ENCODE measurements at regions not wholly inside any gene's neighbourhood (a gene's known extent, or its start where the extent isn't known, plus 50 kb on each side); places are given as distances from the start of the nearest gene placed in this dataset.

GRCh38 chr2:43123028-43123427 lies 103.4 kb downstream of the ZFP36L2 start:
- no peaks in the 10 kb centered on the region for H3K9me3 ChIP-seq (ENCODE audit: control insufficient read depth, low read length)
- 90 to 94% methylated on average over 3 to 4 of the region's 4 CpGs for WGBS, 2 experiments
- H3K27me3 ChIP-seq (ENCODE audit: control insufficient read depth, insufficient read depth, low read length, poor library complexity, severe bottlenecking), result no peaks in the 10 kb centered on the region
- no peak overlapping the region for H3K27ac ChIP-seq (ENCODE audit: insufficient read depth, low read depth, low read length, poor library complexity, severe bottlenecking)
- H3K4me1 ChIP-seq (ENCODE audit: control insufficient read depth, insufficient read depth, low read length), result peaks cover 10% of the 10 kb centered on the region
- H3K36me3 ChIP-seq (ENCODE audit: control insufficient read depth, insufficient read depth, low read length), result no peaks in the 10 kb centered on the region
- no peak overlapping the region for H3K4me3 ChIP-seq (ENCODE audit: insufficient read depth, low read depth, low read length)

GRCh38 chr2:43121580-43122314 lies 104.7 kb downstream of the ZFP36L2 start:
- 87 to 91% methylated on average over 4 of the region's 4 CpGs for WGBS, 2 experiments
- H3K27me3 ChIP-seq (ENCODE audit: control insufficient read depth, insufficient read depth, low read length, poor library complexity, severe bottlenecking), result no peaks in the 10 kb centered on the region

GRCh38 chr2:43119303-43119702 lies 107.1 kb downstream of the ZFP36L2 start:
- Histone ChIP-seq H3K27ac (ENCODE audit: insufficient read depth, low read depth, low read length, poor library complexity, severe bottlenecking) (no peak overlapping the region), H3K4me3 (ENCODE audit: insufficient read depth, low read depth, low read length) (no peak overlapping the region), H3K9me3 (ENCODE audit: control insufficient read depth, low read length) (no peaks in the 10 kb centered on the region)

More at GRCh38 chr2:43121580-43122314, 104.7 kb downstream of the ZFP36L2 start:
- H3K4me3 ChIP-seq (ENCODE audit: insufficient read depth, low read depth, low read length), result no peak overlapping the region
- no peak overlapping the region for H3K27ac ChIP-seq (ENCODE audit: insufficient read depth, low read depth, low read length, poor library complexity, severe bottlenecking)
- H3K36me3 ChIP-seq (ENCODE audit: control insufficient read depth, insufficient read depth, low read length), result no peaks in the 10 kb centered on the region
- peaks cover 10% of the 10 kb centered on the region for H3K4me1 ChIP-seq (ENCODE audit: control insufficient read depth, insufficient read depth, low read length)
- H3K9me3 ChIP-seq (ENCODE audit: control insufficient read depth, low read length), result no peaks in the 10 kb centered on the region

DNA sequence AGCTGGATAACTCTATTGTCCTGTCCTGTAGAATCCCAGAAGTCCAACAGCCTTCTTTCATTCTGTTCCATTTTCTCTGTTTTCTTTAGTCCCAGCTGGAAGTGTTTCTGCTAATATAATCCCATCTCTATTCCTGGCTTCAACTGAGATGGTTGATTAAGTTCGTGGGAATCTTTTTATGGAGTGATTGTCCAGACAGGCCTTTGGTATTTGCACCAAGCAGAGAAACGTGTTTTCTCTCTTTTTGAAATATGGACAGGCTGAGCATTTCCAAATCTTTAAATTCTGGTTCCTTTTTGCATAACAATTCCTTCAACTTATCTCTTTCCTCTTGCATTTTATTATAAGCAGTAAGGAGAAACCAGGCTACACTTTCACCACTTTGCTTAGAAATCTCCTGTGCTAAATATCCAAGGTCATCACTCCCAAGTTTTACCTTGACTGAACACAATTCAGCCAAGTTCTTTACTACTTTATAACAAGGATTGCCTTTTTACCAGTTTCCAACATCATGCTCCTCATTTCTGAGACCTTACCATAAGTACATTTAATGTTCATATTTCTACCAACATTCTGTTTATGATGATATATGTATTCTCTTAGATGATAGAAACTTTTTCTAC lies 108.8 kb downstream of the ZFP36L2 start:
- Histone ChIP-seq H3K27ac (ENCODE audit: insufficient read depth, low read depth, low read length, poor library complexity, severe bottlenecking) (no peak overlapping the region), H3K36me3 (ENCODE audit: control insufficient read depth, insufficient read depth, low read length) (no peaks in the 10 kb centered on the region), H3K4me3 (ENCODE audit: insufficient read depth, low read depth, low read length) (no peak overlapping the region), H3K9me3 (ENCODE audit: control insufficient read depth, low read length) (no peaks in the 10 kb centered on the region), H3K27me3 (ENCODE audit: control insufficient read depth, insufficient read depth, low read length, poor library complexity, severe bottlenecking) (no peaks in the 10 kb centered on the region), H3K4me1 (ENCODE audit: control insufficient read depth, insufficient read depth, low read length) (no peaks in the 10 kb centered on the region)
- 66 to 95% methylated on average over 2 of the region's 2 CpGs for WGBS, 2 experiments

More at GRCh38 chr2:43119303-43119702, 107.1 kb downstream of the ZFP36L2 start:
- Histone ChIP-seq H3K27me3 (ENCODE audit: control insufficient read depth, insufficient read depth, low read length, poor library complexity, severe bottlenecking) (no peaks in the 10 kb centered on the region), H3K4me1 (ENCODE audit: control insufficient read depth, insufficient read depth, low read length) (peaks cover 3% of the 10 kb centered on the region), H3K36me3 (ENCODE audit: control insufficient read depth, insufficient read depth, low read length) (no peaks in the 10 kb centered on the region)
- WGBS, 2 experiments, result 96% methylated on average over 1 of the region's 1 CpG

DNA sequence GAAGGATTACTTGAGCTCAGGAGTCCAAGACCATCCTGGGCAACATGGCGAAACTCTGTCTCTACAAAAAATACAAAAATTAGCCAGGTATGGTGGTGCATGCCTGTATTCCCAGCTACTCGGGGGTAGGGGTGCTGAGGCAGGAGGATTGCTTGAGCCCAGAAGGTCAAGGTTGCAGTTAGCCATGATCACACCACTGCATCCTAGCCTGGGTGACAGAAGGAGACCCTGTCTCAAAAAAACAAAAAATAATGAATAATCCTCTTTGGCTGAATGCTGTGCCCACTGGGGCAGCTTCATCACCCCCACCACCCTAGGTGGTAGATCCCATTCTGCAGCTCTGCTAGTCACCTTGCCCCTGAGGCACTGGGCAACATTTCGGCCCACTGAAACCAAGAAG lies 109.4 kb downstream of the ZFP36L2 start:
- Histone ChIP-seq H3K4me1 (ENCODE audit: control insufficient read depth, insufficient read depth, low read length) (no peaks in the 10 kb centered on the region), H3K27ac (ENCODE audit: insufficient read depth, low read depth, low read length, poor library complexity, severe bottlenecking) (no peak overlapping the region), H3K9me3 (ENCODE audit: control insufficient read depth, low read length) (no peaks in the 10 kb centered on the region), H3K27me3 (ENCODE audit: control insufficient read depth, insufficient read depth, low read length, poor library complexity, severe bottlenecking) (no peaks in the 10 kb centered on the region), H3K36me3 (ENCODE audit: control insufficient read depth, insufficient read depth, low read length) (no peaks in the 10 kb centered on the region), H3K4me3 (ENCODE audit: insufficient read depth, low read depth, low read length) (no peak overlapping the region)
- WGBS, 2 experiments, result 83 to 91% methylated on average over 3 of the region's 3 CpGs

GRCh38 chr2:43115881-43116280 lies 110.5 kb downstream of the ZFP36L2 start:
- Histone ChIP-seq H3K4me3 (ENCODE audit: insufficient read depth, low read depth, low read length) (no peak overlapping the region), H3K27me3 (ENCODE audit: control insufficient read depth, insufficient read depth, low read length, poor library complexity, severe bottlenecking) (no peaks in the 10 kb centered on the region), H3K27ac (ENCODE audit: insufficient read depth, low read depth, low read length, poor library complexity, severe bottlenecking) (no peak overlapping the region), H3K4me1 (ENCODE audit: control insufficient read depth, insufficient read depth, low read length) (no peaks in the 10 kb centered on the region), H3K36me3 (ENCODE audit: control insufficient read depth, insufficient read depth, low read length) (no peaks in the 10 kb centered on the region), H3K9me3 (ENCODE audit: control insufficient read depth, low read length) (no peaks in the 10 kb centered on the region)
- WGBS, 2 experiments, result 43 to 60% methylated on average over 5 of the region's 5 CpGs

DNA sequence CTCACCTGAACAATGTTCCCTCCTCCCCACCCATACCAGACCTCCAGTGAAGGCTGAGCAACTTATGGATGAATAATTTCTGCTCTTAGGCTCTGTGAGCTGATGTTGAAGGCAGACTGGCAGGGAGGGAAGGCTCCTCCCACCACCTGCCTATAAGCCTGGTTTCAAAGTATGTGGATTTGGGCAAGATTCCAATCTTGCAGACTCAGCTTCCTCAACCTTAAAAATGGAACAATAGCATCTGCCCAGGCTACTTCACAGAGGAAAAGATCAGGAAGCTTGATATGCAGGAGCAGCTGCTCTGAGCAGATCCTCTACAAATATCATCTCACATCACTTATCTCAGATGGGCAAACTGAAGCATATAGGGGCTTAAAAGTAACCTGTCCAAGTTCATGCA lies 112.2 kb downstream of the ZFP36L2 start:
- no peak overlapping the region for H3K4me3 ChIP-seq (ENCODE audit: insufficient read depth, low read depth, low read length)
- H3K27me3 ChIP-seq (ENCODE audit: control insufficient read depth, insufficient read depth, low read length, poor library complexity, severe bottlenecking), result no peaks in the 10 kb centered on the region
- H3K27ac ChIP-seq (ENCODE audit: insufficient read depth, low read depth, low read length, poor library complexity, severe bottlenecking), result no peak overlapping the region
- no peaks in the 10 kb centered on the region for H3K36me3 ChIP-seq (ENCODE audit: control insufficient read depth, insufficient read depth, low read length)
- H3K4me1 ChIP-seq (ENCODE audit: control insufficient read depth, insufficient read depth, low read length), result peaks cover 7% of the 10 kb centered on the region
- no peaks in the 10 kb centered on the region for H3K9me3 ChIP-seq (ENCODE audit: control insufficient read depth, low read length)

GRCh38 chr2:43111788-43112554 lies 114.4 kb downstream of the ZFP36L2 start:
- no peak overlapping the region for H3K27ac ChIP-seq (ENCODE audit: insufficient read depth, low read depth, low read length, poor library complexity, severe bottlenecking)
- WGBS, 2 experiments, result 90 to 93% methylated on average over 7 of the region's 7 CpGs
- H3K4me1 ChIP-seq (ENCODE audit: control insufficient read depth, insufficient read depth, low read length), result peaks cover 17% of the 10 kb centered on the region
- no peaks in the 10 kb centered on the region for H3K36me3 ChIP-seq (ENCODE audit: control insufficient read depth, insufficient read depth, low read length)
- no peak overlapping the region for H3K4me3 ChIP-seq (ENCODE audit: insufficient read depth, low read depth, low read length)
- H3K27me3 ChIP-seq (ENCODE audit: control insufficient read depth, insufficient read depth, low read length, poor library complexity, severe bottlenecking), result no peaks in the 10 kb centered on the region
- no peaks in the 10 kb centered on the region for H3K9me3 ChIP-seq (ENCODE audit: control insufficient read depth, low read length)

DNA sequence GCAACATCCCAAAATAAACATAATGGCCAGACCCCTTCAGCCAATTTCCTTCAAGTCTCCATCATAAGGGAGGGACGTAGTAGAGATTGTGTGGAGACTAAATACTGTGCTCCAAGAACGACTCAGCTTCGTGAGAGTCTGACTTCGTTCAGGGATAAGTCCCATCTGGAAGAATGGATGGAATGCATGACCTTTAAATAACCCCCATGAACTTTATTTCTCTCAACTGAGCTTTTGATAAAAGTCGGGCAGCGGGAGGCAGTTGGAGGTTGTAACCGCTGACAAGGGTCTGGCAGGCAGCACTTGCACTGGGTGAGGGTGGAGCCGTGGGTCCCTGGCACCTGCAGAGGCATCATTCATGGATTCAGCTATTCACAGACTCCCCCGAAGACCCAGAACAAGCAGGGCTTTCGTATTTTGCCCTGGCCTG lies 115.9 kb downstream of the ZFP36L2 start:
- Histone ChIP-seq H3K36me3 (ENCODE audit: control insufficient read depth, insufficient read depth, low read length) (no peaks in the 10 kb centered on the region), H3K4me1 (ENCODE audit: control insufficient read depth, insufficient read depth, low read length) (peaks cover 32% of the 10 kb centered on the region), H3K4me3 (ENCODE audit: insufficient read depth, low read depth, low read length) (no peak overlapping the region), H3K9me3 (ENCODE audit: control insufficient read depth, low read length) (no peaks in the 10 kb centered on the region), H3K27ac (ENCODE audit: insufficient read depth, low read depth, low read length, poor library complexity, severe bottlenecking) (peak overlapping the region; percentile 72), H3K27me3 (ENCODE audit: control insufficient read depth, insufficient read depth, low read length, poor library complexity, severe bottlenecking) (no peaks in the 10 kb centered on the region)
- 28 to 41% methylated on average over 10 of the region's 10 CpGs for WGBS, 2 experiments

DNA sequence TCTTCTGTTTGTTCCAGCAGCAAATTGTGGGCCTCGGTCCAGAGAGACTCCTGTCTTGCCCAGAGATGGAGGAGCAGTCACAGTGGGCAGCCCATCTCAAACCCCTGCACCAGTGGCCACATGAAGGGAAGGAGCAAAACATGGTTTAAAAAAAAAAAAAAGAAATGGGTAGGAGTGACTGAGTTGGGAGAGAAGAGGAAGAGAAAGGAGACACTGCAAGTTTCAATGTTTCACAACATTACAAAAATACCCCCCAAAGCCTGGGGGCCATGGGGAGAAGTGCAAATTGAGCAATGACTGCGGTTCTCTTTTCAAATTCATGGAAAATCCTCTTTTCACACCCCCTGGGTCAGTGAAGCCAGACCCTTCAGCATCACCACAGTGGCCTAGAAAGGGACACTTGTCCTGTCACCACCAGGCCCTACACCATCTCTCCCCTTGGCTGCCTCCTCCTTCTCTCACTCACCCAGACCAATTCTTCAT lies 117.1 kb downstream of the ZFP36L2 start:
- H3K4me3 ChIP-seq (ENCODE audit: insufficient read depth, low read depth, low read length), result no peak overlapping the region
- no peaks in the 10 kb centered on the region for H3K36me3 ChIP-seq (ENCODE audit: control insufficient read depth, insufficient read depth, low read length)
- WGBS, 2 experiments, result 74 to 82% methylated on average over 2 of the region's 2 CpGs
- no peaks in the 10 kb centered on the region for H3K27me3 ChIP-seq (ENCODE audit: control insufficient read depth, insufficient read depth, low read length, poor library complexity, severe bottlenecking)
- no peaks in the 10 kb centered on the region for H3K9me3 ChIP-seq (ENCODE audit: control insufficient read depth, low read length)
- H3K4me1 ChIP-seq (ENCODE audit: control insufficient read depth, insufficient read depth, low read length), result peaks cover 32% of the 10 kb centered on the region
- no peak overlapping the region for H3K27ac ChIP-seq (ENCODE audit: insufficient read depth, low read depth, low read length, poor library complexity, severe bottlenecking)
